ENCODE measurements at regions not wholly inside any gene's neighbourhood (a gene's known extent, or its start where the extent isn't known, plus 50 kb on each side); places are given as distances from the start of the nearest gene placed in this dataset.

DNA sequence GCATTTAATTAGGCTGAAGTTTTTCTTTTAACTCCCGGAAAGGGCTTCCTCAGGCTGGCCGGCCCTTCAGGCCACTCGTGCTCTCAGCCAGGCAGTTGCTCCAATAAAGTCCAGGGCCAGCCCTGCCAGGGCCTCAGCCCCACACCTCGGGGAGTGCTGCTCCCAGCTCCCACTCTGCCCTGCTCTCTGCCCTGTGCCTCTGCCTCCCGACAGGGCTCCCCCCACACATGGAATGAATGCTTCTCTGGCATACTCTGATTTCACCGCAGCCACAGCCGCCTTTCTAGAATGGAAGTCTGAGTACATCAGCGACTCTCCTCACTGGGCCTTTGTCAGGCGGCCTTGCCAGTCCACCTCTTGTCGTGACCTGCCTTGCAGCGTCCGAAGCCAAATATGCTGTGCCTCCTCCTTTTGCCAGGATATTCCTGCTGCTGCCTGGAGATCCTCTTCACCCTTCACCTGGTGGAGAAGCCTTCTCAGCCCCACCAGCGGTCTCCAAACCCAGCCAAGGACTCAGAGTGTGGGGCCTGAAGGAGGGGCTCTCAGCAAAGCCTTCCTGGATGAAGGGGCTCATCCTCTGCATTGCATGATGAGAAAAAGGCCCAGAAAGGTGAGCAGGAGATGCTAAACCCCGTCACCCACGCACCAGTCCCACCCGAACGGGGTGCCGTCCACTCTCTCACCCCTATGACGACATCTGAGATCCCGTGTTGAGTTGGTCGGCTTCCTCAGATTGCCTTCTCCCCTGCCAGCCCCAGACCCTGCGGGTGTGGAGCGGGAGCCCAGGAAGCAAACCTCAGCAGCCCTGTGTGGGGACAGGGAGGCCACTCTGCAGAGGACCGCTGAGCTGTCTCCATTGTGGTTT lies 472.7 kb upstream of the HS6ST1 start:
- DNase-seq (ENCODE audit: low spot score) = no peak

DNA sequence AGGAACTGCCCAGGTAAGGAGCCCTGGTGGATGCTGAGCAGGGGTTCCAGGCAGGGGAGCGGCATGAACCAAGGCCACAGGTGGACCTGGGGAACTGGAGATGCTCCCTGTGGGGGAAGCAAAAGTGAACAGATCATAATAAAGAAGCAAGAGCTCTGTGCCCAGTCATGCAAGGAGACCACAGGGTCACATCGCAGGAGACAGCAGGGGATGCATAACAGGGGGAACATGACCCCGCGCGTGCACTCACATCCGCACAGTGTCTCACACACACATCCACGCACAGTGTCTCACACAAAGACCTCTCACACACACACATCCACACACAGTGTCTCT lies 473.3 kb upstream of the HS6ST1 start:
- DNase-seq (ENCODE audit: low spot score) = no peak

DNA sequence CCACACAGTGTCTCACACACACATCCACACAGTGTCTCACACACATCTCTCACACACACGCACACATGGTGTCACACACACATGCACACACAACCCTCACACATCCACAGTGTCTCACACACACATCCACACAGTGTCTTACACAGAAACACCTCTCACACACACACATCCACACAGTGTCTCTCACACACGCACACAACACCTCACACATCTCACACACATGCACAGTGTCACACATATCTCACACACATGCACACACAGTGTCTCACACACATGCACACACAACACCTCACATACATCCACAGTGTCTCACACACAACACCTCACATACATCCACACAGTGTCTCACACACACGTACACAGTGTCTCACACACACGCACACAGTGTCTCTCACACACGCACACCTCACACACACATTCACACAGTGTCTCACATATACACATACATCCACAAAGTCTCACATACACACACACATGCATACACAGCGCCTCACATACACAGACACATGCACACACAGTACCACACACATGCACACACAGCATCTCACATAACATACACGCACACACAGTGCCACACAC lies 473.9 kb upstream of the HS6ST1 start:
- no peak for DNase-seq (ENCODE audit: low spot score)

DNA sequence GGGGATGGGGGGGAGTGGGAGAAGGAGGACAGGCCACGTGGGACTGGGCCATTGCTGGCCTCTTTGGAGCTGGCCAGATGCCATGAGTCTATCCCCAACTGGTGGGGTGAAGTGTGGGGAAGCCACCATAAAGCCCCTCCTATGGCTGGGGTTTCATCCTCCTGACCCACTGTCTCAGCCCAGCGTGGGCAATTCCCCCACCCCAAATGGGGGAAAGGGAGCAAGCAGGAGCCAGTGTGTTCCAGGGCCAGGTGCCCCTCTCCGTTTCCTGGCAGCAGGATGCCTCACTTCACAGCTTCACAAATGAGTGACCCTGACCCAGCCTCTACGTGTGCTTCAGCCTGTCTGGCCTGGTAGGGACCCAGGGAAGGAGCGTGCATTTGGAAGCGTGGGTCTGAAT lies 474.7 kb upstream of the HS6ST1 start:
- DNase-seq (ENCODE audit: low spot score) = no peak

DNA sequence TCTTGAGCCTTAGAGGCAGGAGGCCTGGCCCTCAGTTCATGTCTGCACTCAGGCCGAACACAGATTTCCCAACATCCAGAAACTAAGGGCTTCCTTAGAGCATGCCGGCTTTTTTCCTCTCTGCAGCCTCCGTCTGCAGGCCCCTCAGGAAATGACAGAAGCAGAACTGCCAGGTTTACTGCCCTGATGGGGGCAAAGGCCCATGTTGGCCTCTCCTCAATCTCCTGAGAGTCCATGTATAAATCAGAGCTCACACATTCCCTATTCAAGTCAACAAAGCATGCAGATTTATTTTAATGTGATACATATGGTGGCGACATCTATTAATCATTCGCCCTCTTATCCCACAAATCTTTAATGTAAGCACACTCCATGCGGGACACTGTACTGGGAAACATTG lies 475.6 kb upstream of the HS6ST1 start:
- DNase-seq (ENCODE audit: low spot score) = no peak

DNA sequence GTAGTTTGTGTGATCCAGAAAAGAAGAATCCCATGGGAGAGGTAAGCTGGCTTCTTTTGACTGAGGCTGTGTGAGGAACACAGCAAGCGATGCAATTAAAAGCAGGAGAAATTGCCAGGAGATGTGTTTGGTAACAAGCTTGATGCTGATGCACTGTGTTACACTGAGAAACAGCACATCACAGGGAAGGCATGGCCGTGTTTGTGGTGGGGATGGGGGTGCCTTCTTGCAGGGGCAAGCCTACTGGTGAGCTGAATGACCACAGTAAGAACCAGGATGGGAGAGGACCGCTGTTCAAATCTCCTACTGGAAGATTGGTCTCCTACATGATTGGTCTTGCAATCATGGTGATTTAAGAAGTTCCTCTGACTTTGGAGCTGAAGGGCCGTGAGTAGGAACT lies 477.7 kb upstream of the HS6ST1 start:
- no peak for DNase-seq (ENCODE audit: low spot score)

DNA sequence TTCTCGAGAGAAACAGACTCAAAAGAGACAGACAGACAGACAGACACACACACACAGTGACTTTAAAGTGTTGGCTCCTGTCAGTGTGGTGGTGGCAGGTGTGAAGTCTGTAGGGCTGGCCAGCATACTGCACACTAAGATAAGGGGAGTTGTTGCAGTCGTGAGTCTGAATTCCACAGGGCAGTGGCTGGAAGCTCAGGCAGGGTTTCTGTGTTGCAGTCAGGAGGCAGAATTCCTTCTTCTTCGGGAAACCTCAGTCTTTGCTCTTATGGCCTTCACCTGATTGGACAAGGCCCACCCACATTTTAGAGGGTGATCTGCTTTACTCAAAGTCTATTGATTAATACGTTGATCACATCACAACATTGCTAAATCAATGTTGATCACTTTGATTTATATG lies 478.4 kb upstream of the HS6ST1 start:
- DNase-seq (ENCODE audit: low spot score) = no peak

DNA sequence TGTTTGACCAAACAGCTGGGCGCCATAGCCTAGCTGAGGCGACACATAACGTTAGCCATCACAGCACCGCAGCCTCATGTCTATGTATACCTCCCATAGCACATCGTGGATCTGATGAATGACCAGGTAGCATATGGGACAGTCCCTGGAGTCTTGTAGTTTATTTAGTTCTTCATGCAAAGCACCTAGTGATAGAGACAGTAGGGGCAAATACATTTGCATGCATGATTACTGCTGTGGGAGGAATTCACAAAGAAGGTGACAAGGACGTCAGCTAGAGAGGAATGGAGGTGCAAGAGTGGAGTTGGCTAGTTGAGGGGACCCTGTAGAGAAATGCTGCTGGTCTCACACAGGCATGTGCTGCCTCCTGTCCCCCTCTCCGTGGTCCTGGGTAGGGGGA lies 478.9 kb upstream of the HS6ST1 start:
- no peak for DNase-seq (ENCODE audit: low spot score)

DNA sequence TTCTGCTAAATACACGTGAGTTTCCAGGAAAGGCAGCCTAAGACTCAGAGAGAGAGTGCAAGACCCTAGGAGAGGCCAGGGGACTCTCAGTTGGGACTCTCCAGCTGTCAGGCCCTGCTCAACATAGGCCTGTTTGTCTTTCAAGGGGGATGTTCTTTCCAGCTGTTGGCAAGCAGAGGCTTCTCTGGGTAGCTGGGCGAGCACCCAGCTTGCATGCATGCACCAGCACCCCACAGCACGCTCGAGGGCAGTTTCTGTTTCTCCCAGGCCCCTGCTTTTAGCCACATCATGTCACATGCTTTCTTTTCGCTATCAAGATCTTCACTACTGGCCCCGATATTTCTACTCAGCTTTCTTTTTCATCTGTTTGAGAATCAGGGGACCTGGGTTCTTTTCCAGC lies 479.3 kb upstream of the HS6ST1 start:
- peak; percentile 41 for DNase-seq (ENCODE audit: low spot score)

DNA sequence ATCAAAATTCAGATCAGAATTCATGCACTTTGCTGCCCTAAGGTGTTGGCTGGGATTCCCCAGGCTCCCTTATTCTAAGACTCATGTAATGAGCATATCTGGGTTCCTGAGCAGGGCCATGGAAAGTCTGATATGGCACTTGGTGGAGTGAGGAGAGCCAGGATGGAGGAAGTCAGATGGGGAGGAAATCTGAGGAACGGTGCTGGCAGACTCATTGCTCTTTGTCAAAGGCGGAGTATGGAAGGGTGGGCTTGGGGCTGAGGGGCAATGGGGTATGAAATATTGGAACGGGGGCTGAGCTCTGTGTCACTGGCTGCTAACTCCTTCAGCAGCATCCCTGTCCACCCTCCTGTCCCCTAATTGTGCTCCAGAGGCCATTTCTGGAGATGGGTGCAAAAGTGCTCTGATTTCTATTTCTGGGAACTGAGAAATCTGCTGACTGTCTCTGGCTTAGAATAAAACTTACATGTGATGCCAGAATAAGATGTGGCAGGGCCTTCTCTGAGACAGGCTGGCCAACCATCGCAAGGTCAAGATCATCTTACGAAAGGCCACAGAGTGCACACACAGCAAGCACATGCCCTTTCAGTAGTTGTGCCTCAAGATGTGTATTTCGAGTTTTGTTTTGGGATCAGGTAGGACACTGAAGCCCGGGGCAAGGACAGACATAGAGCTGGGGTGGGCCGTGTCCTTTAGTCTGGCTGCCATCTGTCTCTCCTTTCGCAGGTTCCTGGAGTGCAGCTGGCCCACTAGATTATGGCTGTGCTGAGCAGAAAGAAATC lies 480.0 kb upstream of the HS6ST1 start:
- peak; percentile 72 for DNase-seq (ENCODE audit: low spot score)

DNA sequence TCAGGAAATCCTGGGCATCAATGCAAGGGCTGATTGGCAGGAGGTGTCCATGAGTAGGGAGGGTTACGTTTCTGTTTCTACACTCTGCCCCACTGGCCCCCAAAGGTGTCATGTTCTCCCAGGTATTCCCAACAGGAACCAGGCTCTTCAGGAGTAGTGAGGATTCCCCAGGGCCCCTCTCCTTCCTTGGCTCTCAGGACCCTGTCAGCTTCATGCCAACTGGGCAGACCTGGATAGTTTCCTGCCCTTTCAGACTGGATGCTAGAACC lies 480.6 kb upstream of the HS6ST1 start:
- DNase-seq (ENCODE audit: low spot score) = no peak

DNA sequence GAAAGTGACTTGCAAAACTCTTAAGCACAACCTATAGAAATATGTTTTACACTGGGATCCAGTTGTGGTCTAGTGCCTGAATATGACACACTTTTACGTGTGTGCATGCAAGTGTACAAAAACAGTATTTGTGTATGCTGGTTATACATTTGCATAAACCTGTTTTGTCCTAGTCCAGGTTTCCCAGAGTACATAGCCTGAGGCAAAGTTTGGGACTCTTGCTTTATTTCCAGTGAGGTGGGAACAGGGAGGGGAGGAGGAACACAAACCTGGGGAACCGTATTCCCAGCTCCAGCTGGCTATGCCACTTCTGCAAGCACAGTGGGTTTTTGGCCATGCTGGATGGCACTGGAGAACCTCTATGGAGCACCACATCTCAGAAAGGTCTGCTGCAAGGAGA lies 481.1 kb upstream of the HS6ST1 start:
- no peak for DNase-seq (ENCODE audit: low spot score)

DNA sequence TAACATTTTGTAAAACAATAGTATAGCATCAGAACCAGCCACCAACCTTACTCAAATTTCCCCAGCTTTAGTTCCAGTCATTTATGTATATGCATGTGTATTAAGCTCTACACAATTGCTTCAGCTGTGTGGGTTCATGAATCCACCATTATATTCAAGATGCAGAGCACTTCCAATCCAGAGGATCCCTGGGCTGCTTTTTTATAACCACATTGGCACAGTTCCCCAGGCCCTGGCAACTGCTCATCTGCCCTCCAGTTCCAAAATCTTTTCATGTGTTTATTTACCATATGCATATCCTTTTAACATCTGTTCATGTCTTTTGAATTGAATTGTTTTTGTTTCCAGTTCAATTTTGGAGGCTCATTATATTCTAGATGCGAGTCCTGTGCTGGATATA lies 482.9 kb upstream of the HS6ST1 start:
- DNase-seq (ENCODE audit: low spot score) = no peak

DNA sequence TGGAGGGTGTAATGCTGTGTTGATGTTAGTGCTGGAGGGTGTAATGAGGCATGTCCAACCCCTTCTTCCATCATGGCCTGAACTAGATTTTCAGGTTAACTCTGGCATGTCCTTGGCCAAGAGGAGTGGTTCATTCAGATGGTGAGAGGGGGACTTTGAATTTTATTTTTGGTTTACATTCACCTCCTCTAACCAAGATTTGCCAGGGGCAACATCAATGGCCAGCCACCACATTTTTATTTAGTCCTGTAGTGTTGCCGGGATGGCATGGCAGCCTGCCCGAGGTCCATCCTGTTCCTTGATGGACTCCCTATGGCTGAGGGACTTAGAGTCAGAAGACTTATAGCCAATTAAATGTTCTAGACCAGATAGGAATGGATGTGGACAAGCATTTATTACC lies 484.6 kb upstream of the HS6ST1 start:
- DNase-seq (ENCODE audit: low spot score) = no peak

DNA sequence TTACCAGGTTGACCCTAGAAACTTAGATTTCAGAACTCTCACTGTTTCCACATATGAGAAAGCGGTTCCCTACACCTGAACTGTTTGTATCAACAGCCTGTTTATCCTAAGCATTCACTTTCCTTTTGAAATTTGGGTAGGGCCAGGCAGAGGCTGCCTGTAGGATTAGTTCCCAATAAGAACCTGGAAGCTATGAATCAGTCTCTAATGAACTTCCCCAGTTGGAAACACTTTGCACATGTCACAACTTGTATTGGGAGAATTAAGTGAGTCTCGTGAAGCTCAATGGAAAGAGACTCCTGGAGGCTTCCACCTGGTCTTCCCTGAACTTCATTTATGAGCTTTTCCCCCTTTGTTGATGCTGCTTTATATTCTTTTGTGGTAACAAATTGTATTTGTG lies 486.6 kb upstream of the HS6ST1 start:
- DNase-seq (ENCODE audit: low spot score) = no peak

DNA sequence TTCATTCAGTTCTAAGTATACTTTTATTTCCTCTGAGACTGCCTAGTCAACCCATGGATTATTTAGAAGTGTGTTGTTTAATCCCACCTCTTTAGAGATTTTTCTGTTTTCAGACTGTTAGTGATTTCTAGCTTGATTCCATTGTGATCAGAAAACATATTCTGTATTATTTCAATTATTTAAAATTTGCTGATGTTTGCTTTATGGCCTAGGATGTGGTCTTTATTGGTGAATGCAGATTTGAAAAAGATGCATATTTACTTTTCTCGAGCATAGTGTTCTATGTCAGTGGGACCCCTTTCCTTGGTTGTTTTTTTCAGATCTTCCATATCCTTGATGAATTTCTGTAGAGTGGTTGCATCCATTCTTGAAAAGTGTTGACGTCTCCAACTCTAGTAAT lies 487.2 kb upstream of the HS6ST1 start:
- DNase-seq (ENCODE audit: low spot score) = no peak

DNA sequence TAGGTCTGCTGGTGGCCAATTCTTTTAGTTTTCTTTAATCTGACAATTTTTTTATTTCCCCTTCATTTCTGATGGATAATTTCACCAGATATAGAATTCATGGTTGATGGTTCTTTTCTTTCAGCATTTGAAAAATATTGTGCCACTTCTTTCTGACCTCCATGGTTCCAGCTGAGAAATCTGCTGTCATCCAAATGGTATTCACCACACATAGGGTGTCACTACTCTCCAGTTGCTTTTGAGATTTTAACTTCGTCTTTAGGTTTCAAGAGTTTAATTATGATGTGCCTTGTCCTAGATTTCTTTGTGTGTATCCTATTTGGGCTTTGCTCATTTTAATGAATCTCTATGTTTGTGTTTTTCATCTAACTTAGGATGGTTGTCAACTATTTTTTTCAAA lies 488.6 kb upstream of the HS6ST1 start:
- no peak for DNase-seq (ENCODE audit: low spot score)

DNA sequence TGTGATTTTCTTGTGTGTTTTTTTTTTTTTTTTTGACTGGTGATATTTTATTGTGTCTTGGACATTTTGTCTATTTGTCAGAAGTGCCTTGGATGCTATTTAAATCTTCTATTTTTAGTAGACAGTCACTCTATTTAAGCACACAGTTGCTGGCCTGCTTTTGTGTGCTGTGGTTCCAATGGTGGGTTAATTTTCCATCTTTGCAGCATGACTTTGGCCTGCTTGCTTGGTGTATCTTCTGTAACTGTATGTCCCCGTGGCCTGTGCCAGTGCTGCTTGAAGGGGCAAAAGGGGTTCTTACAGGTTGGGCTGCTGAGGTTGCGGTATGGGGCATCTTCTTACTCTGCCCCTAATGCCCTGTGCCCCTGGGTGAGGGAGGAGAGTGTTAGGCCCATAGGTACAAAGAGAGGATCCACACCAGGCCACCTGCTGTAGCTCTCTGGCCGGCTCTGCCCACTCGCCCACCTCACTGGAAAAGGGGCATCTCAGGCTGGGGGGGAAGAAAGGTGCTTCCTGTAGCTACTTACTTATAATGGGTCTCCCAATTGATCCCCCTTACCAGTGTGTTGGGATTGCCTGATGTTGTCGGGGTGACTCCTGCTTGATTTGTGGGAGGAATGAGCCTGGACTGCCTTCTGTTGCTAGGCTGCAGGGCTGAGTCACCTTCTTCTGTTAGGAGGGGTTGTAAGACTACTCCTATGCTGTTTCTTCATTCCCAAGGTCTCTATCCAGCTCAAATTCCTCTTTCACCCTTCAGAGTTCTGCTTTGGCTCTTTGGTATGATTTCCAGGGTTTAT lies 490.0 kb upstream of the HS6ST1 start:
- DNase-seq (ENCODE audit: low spot score) = peak; percentile 58

DNA sequence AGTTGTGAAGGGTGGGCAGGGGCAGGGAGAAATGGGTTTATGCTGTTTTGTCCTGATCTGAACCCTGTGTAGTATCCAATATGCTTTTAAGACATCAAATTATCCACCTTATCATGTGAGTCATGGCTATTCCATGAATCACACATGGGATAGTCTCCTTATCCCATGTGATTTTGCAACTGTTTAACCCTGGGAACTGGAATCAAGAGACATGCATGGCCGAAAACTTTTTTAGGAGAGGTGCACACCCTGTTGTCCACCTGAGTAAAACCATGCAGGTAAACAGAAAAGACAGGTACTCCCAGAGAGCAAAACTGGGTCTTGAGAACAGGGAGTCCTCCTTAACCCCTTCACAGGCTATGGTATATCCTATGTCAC lies 490.6 kb upstream of the HS6ST1 start:
- no peak for DNase-seq (ENCODE audit: low spot score)

DNA sequence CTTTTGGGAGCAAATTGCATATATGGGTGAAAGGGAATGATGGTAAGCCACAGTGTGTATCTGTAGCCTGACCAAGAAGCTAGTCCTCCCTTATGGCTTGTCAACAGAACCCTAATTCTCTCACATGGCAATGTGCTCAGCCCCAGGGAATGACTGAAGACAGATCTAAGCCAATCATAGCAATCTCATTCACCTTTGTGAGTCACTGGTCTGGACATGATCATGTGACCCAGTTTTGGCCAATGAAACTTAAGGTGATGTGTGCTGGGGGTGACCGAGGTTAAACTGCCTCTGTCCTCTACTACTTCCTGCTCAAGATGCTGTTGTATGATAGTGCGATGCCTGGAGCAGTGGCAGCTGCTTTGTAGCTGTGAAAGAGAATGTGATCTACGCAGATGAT lies 491.2 kb upstream of the HS6ST1 start:
- no peak for DNase-seq (ENCODE audit: low spot score)

DNA sequence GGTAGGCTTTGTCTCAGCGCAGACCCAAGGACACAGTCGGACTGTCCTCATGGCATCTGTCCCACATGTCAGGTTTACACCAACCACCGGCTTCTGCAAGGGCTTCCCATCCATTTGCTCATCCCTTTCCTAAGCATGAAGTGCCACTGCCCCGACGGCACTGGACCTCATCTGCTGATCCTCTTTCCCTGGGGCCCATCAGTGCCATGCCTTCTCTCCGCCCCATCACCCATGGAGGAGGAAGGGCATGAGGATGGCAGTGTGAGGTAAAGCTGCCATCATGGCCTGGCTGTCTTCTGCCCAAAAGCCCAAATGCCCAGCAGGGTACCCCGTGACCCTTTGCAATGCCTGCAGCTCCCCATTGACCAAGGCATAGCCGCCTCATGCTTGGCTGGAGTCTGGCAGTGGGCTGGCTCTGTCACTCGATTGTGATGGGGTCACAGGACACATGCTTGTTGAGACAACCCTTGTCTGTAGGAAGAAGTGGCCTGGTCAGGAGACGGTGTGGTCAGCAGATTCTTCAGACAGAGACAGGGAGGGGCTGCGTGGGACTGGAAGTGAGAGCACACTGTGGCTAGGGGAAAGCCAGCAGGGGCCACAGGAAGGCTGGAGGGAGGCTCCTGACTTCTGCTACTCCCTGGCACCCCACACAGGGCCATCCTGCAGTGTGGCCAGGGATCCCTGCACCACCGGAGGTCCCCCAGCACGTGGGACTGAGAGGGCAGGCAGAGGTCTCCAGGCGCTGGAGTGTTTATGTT lies 493.7 kb upstream of the HS6ST1 start:
- peak; percentile 77 for DNase-seq (ENCODE audit: low spot score)
